Adipocyte (in vitro differentiated cells): ENCODE measurements at regions not wholly inside any gene's neighbourhood (a gene's known extent, or its start where the extent isn't known, plus 50 kb on each side); places are given as distances from the start of the nearest gene placed in this dataset.

Source experiments
- DNase-seq: peaks from one replicate; pipeline ENCODE4 v3.0.0-alpha.2; 2015; ENCODE audit warnings: low read depth
- H3K27me3 ChIP-seq: replicated peaks from 2 replicates; pipeline ENCODE4 v1.7.0; 2013; ENCODE audit warnings: mild to moderate bottlenecking, low read length, moderate library complexity; ENCODE audit not compliant: control insufficient read depth, insufficient read depth
- H3K36me3 ChIP-seq: 2 replicates; pipeline ENCODE4 v1.7.0; 2013; ENCODE audit warnings: low read length, mild to moderate bottlenecking, moderate library complexity; ENCODE audit not compliant: control insufficient read depth, insufficient read depth, severe bottlenecking
- H3K4me1 ChIP-seq: 2 replicates; pipeline ENCODE4 v1.7.0; 2013; ENCODE audit warnings: mild to moderate bottlenecking, low read length, moderate library complexity; ENCODE audit not compliant: control insufficient read depth, insufficient read depth
- H3K4me3 ChIP-seq: 2 replicates; pipeline ENCODE4 v1.7.0; 2013; ENCODE audit warnings: mild to moderate bottlenecking, low read length, moderate library complexity
- H3K9ac ChIP-seq: 2 replicates; pipeline ENCODE4 v1.7.0; 2013; ENCODE audit warnings: mild to moderate bottlenecking, low read length, moderate library complexity
- H3K9me3 ChIP-seq: 2 replicates; pipeline ENCODE4 v1.7.0; 2013; ENCODE audit warnings: mild to moderate bottlenecking, low read length, moderate library complexity; ENCODE audit not compliant: control insufficient read depth

- no peak for DNase-seq
- peaks cover 12% of the 10 kb centered on the region for H3K4me1 ChIP-seq
- H3K9me3 ChIP-seq = no peaks in the 10 kb centered on the region
- no peak overlapping the region for H3K4me3 ChIP-seq
- H3K36me3 ChIP-seq = no peaks in the 10 kb centered on the region
- H3K27me3 ChIP-seq = no peaks in the 10 kb centered on the region
- H3K9ac ChIP-seq = no peak overlapping the region
Measured at GRCh38 chr7:85488406-85488805, 301.6 kb upstream of the SEMA3D start.

GRCh38 chr7:85483177-85483576 is 296.3 kb upstream of the SEMA3D start:
- H3K4me1 ChIP-seq = peaks cover 22% of the 10 kb centered on the region
- no peaks in the 10 kb centered on the region for H3K27me3 ChIP-seq
- H3K9ac ChIP-seq = no peak overlapping the region
- no peaks in the 10 kb centered on the region for H3K9me3 ChIP-seq
- DNase-seq = peak; percentile 94
- H3K4me3 ChIP-seq = no peak overlapping the region
- H3K36me3 ChIP-seq = no peaks in the 10 kb centered on the region

GRCh38 chr7:85480666-85481065 is 293.8 kb upstream of the SEMA3D start:
- no peak overlapping the region for H3K4me3 ChIP-seq

GRCh38 chr7:85479918-85480643 is 293.2 kb upstream of the SEMA3D start:
- no peak overlapping the region for H3K4me3 ChIP-seq
- no peaks in the 10 kb centered on the region for H3K36me3 ChIP-seq
- no peaks in the 10 kb centered on the region for H3K9me3 ChIP-seq
- no peaks in the 10 kb centered on the region for H3K27me3 ChIP-seq
- no peak overlapping the region for H3K9ac ChIP-seq
- peak; percentile 84 for DNase-seq
- peaks cover 22% of the 10 kb centered on the region for H3K4me1 ChIP-seq

More at GRCh38 chr7:85480666-85481065, 293.8 kb upstream of the SEMA3D start:
- Histone ChIP-seq H3K9ac (no peak overlapping the region), H3K36me3 (no peaks in the 10 kb centered on the region), H3K4me1 (peaks cover 22% of the 10 kb centered on the region), H3K9me3 (no peaks in the 10 kb centered on the region), H3K27me3 (no peaks in the 10 kb centered on the region)
- no peak for DNase-seq

GRCh38 chr7:85478530-85478929 is 291.7 kb upstream of the SEMA3D start:
- Histone ChIP-seq H3K27me3 (no peaks in the 10 kb centered on the region), H3K9ac (no peak overlapping the region), H3K4me3 (no peak overlapping the region), H3K9me3 (no peaks in the 10 kb centered on the region), H3K4me1 (peaks cover 18% of the 10 kb centered on the region), H3K36me3 (no peaks in the 10 kb centered on the region)
- no peak for DNase-seq

DNA sequence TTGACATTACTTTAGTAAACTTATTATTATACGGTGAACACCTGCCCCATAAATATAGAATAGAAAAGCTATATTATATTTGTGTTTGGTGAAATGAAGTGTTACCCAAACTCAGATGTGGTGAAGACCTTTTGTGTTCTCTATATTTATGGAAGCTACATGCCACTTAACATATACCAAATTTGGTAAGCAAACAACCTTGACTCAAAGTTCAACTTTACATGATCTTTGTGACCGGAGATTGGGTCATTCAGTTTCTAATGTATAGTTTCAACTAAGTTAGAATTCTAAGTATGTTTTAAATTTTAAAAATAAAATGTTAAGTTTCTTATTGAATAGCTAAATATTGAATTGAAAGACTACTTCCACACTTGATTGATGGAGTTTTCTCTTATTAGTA is 288.6 kb upstream of the SEMA3D start:
- no peaks in the 10 kb centered on the region for H3K27me3 ChIP-seq
- H3K9me3 ChIP-seq = no peaks in the 10 kb centered on the region
- H3K36me3 ChIP-seq = no peaks in the 10 kb centered on the region
- no peak overlapping the region for H3K9ac ChIP-seq
- DNase-seq = no peak
- H3K4me1 ChIP-seq = peaks cover 15% of the 10 kb centered on the region
- no peak overlapping the region for H3K4me3 ChIP-seq

DNA sequence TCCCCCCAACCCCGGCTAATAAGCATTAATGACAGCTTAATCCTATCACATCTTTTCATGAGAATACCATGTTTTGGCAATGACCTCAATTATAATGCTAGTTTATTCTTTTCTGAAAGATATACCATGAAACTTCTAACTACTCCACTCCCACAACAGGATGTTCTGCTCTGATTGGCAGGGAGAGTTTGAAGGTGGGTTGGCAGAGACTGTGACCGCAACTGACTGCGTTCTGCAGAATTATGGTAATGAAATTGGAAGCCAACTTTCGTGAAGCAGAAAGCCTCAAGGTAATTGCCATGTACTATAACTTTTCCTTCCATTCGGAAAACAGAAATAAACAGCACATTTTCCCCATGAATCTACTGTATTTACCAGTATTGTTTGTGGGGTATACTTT is 288.2 kb upstream of the SEMA3D start:
- Histone ChIP-seq H3K9ac (no peak overlapping the region), H3K4me1 (peaks cover 13% of the 10 kb centered on the region), H3K9me3 (no peaks in the 10 kb centered on the region), H3K36me3 (no peaks in the 10 kb centered on the region), H3K4me3 (no peak overlapping the region), H3K27me3 (no peaks in the 10 kb centered on the region)
- DNase-seq = no peak

DNA sequence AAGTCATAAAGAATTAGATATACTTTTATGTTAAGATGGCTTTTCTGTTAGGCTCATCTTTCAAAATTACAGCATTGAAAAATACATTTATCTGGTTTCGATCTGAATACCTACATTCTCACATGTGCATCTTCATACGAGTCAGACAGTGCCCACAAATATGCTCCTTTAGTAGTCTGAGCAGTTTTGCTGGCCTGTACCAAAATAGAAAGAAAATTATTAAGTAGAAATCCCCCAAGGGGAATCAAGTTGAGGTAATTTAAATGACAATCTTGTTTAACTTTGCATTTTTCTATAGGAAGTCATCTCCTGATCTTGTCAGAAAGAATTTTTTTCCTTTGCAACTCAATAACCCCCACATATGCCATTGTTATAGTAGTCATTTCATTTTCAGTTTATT is 287.4 kb upstream of the SEMA3D start:
- H3K9ac ChIP-seq = no peak overlapping the region
- no peaks in the 10 kb centered on the region for H3K9me3 ChIP-seq
- peaks cover 18% of the 10 kb centered on the region for H3K4me1 ChIP-seq
- DNase-seq = peak; percentile 24
- no peaks in the 10 kb centered on the region for H3K27me3 ChIP-seq
- H3K36me3 ChIP-seq = no peaks in the 10 kb centered on the region
- H3K4me3 ChIP-seq = no peak overlapping the region

DNA sequence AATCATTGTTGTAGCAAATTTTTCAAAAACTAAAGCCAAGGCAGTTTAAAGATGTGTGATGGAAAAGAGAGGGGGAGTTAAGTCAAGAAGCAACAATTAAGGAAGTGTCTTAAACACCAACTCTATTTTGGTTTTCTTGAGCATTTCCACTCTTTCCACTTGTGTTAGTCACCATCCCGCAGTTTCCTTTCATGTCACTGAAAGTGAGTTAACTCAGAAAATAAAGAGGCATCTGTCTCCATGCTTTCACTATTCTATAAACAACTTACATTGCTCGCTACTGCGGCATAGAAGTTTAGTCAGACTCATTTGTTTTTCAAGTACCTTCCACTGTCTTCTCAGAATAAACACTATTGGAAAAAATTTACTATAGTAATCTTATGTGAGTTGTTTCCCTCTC is 284.9 kb upstream of the SEMA3D start:
- no peaks in the 10 kb centered on the region for H3K27me3 ChIP-seq
- H3K36me3 ChIP-seq = no peaks in the 10 kb centered on the region
- H3K4me1 ChIP-seq = peaks cover 26% of the 10 kb centered on the region
- H3K9ac ChIP-seq = no peak overlapping the region
- peak; percentile 66 for DNase-seq
- H3K4me3 ChIP-seq = no peak overlapping the region
- H3K9me3 ChIP-seq = no peaks in the 10 kb centered on the region

- Histone ChIP-seq H3K4me3 (no peak overlapping the region), H3K27me3 (no peaks in the 10 kb centered on the region), H3K9ac (no peak overlapping the region), H3K9me3 (no peaks in the 10 kb centered on the region), H3K4me1 (peaks cover 26% of the 10 kb centered on the region), H3K36me3 (no peaks in the 10 kb centered on the region)
- peak; percentile 53 for DNase-seq
Measured at GRCh38 chr7:85471307-85471706, 284.5 kb upstream of the SEMA3D start.

GRCh38 chr7:85469446-85470010 is 282.7 kb upstream of the SEMA3D start:
- Histone ChIP-seq H3K4me3 (peak overlapping the region; percentile 45), H3K4me1 (peaks cover 26% of the 10 kb centered on the region), H3K27me3 (no peaks in the 10 kb centered on the region), H3K9me3 (no peaks in the 10 kb centered on the region), H3K36me3 (no peaks in the 10 kb centered on the region), H3K9ac (no peak overlapping the region)
- DNase-seq = peak; percentile 86
